Endothelial cell of umbilical vein (primary cell): ENCODE measurements at regions not wholly inside any gene's neighbourhood (a gene's known extent, or its start where the extent isn't known, plus 50 kb on each side); places are given as distances from the start of the nearest gene placed in this dataset.

Source experiments
- BruUV-seq: library from RNA; stranded (reverse); fragments of 400-500 nt; replicated peaks from 2 replicates; lab custom pipeline; 2021; lab: Mats Ljungman, UMichigan
- CTCF ChIA-PET: fragments of 300-600, 350-600 bp; sonication (Branson Sonifier 250); formaldehyde crosslinking; loops from one replicate; lab custom pipeline; 2021; ENCODE audit warnings: antibody characterized with exemption, inconsistent platforms; lab: Charles Lee
- POLR2A ChIA-PET: fragments of 300-600, 350-600 bp; sonication (Branson Sonifier 250); formaldehyde crosslinking; loops from one replicate; lab custom pipeline; 2021; ENCODE audit warnings: antibody characterized with exemption, inconsistent platforms; lab: Charles Lee
- DNase-seq: peaks from one replicate; pipeline ENCODE4 v3.0.0-alpha.2; 2011; ENCODE audit warnings: low read depth, low spot score
- FAIRE-seq: peaks from 2 replicates; lab custom pipeline; 2011; peaks lifted over from hg19 to GRCh38; lab: Jason Lieb, UNC
- H2AFZ ChIP-seq: 2 replicates; pipeline ENCODE4 v1.6.0; 2012; ENCODE audit warnings: low read depth, low read length, control low read depth, inconsistent platforms
- H3K27ac ChIP-seq: 2 replicates; pipeline ENCODE4 v1.5.1; 2011; ENCODE audit warnings: low read depth, mild to moderate bottlenecking, control low read depth, low read length, moderate library complexity; ENCODE audit not compliant: insufficient read depth
- H3K27me3 ChIP-seq, 2 experiments: 2 replicates each; pipeline versions ENCODE4 v1.6.0 to v1.6.1; 2011; ENCODE audit warnings: low read length in 2 of 2, mixed read lengths in 1 of 2; ENCODE audit not compliant: control insufficient read depth in 2 of 2, insufficient read depth in 2 of 2
- H3K36me3 ChIP-seq, 2 experiments: 2 replicates in 1 of 2; 3 replicates in 1 of 2; pipeline ENCODE4 v1.5.1; 2011; ENCODE audit warnings: low read length in 2 of 2, mild to moderate bottlenecking in 1 of 2, moderate library complexity in 1 of 2; ENCODE audit not compliant: control insufficient read depth in 2 of 2, insufficient read depth in 2 of 2; ENCODE audit errors: extremely low read depth in 1 of 2
- H3K4me1 ChIP-seq: 3 replicates; pipeline ENCODE4 v1.5.1; 2011; ENCODE audit warnings: mild to moderate bottlenecking, low read length; ENCODE audit not compliant: control insufficient read depth, insufficient read depth; ENCODE audit errors: extremely low read depth
- H3K4me2 ChIP-seq: 2 replicates; pipeline ENCODE4 v1.6.1; 2011; ENCODE audit warnings: low read length, control low read depth, mixed read lengths; ENCODE audit not compliant: insufficient read depth
- H3K4me3 ChIP-seq, 3 experiments: fragments of 200-600 bp in 1 of 3; sonication (generic), shearing (Covaris generic) in 1 of 3; replicated peaks in 1 of 3; 2 replicates each; pipeline ENCODE4 v1.5.1; 2011 to 2016; ENCODE audit warnings: control low read depth in 3 of 3, low read length in 3 of 3, mild to moderate bottlenecking in 2 of 3, inconsistent platforms in 1 of 3, low read depth in 1 of 3, moderate library complexity in 1 of 3; ENCODE audit not compliant: insufficient read depth in 1 of 3
- H3K79me2 ChIP-seq: 2 replicates; pipeline ENCODE4 v1.6.0; 2012; ENCODE audit warnings: low read length, inconsistent platforms; ENCODE audit not compliant: control insufficient read depth, insufficient read depth
- H3K9ac ChIP-seq: replicated peaks from 2 replicates; pipeline ENCODE3; 2011; ENCODE audit warnings: low read length, control low read depth; ENCODE audit not compliant: insufficient read depth; ENCODE audit errors: extremely low read depth
- H3K9me1 ChIP-seq: replicated peaks from 3 replicates; pipeline ENCODE4 v1.6.0; 2011; ENCODE audit warnings: mild to moderate bottlenecking, low read length; ENCODE audit not compliant: control insufficient read depth, insufficient read depth; ENCODE audit errors: extremely low read depth
- H3K9me3 ChIP-seq: replicated peaks from 2 replicates; pipeline ENCODE4 v1.5.1; 2012; ENCODE audit warnings: low read length, inconsistent platforms; ENCODE audit not compliant: control insufficient read depth, insufficient read depth
- H4K20me1 ChIP-seq: replicated peaks from 2 replicates; pipeline ENCODE3; 2011; ENCODE audit warnings: mild to moderate bottlenecking, low read length; ENCODE audit not compliant: control insufficient read depth, insufficient read depth; ENCODE audit errors: extremely low read depth
- CTCF ChIP-seq, 2 donors: IDR thresholded peaks; 1 replicate in 1 of 2; 2 replicates in 1 of 2; pipeline ENCODE4 v1.5.1; 2011; ENCODE audit warnings: low read length in 2 of 2, mild to moderate bottlenecking in 2 of 2, moderate library complexity in 2 of 2, control low read depth in 1 of 2, inconsistent platforms in 1 of 2, low read depth in 1 of 2; ENCODE audit not compliant: insufficient read depth in 1 of 2; ENCODE audit errors: extremely low read depth in 1 of 2
- EZH2 ChIP-seq: IDR thresholded peaks from 2 replicates; pipeline ENCODE4 v1.6.1; 2012; ENCODE audit warnings: borderline replicate concordance, low read depth, mild to moderate bottlenecking, moderate library complexity, low read length, inconsistent platforms; ENCODE audit not compliant: severe bottlenecking
- FOS ChIP-seq: IDR thresholded peaks from 2 replicates; pipeline ENCODE4 v1.6.1; 2011; ENCODE audit warnings: mild to moderate bottlenecking, low read length, moderate library complexity, borderline replicate concordance; ENCODE audit not compliant: insufficient read depth
- GATA2 ChIP-seq: IDR thresholded peaks from 2 replicates; pipeline ENCODE4 v1.7.0; 2011; ENCODE audit warnings: low read depth, mild to moderate bottlenecking, moderate library complexity, mixed read lengths, low read length; ENCODE audit not compliant: insufficient read length, insufficient read depth
- JUN ChIP-seq: IDR thresholded peaks from 2 replicates; pipeline ENCODE4 v1.6.1; 2011; ENCODE audit warnings: borderline replicate concordance, low read depth; ENCODE audit not compliant: insufficient read length, insufficient read depth
- MAX ChIP-seq: IDR thresholded peaks from 2 replicates; pipeline ENCODE4 v1.6.1; 2011; ENCODE audit not compliant: insufficient read depth, insufficient read length
- MYC ChIP-seq: IDR thresholded peaks from one replicate; pipeline ENCODE4 v1.6.1; 2011; ENCODE audit warnings: mild to moderate bottlenecking, low read depth, low read length
- POLR2A ChIP-seq: IDR thresholded peaks from 2 replicates; pipeline ENCODE4 v1.6.1; 2012; ENCODE audit warnings: low read depth, mild to moderate bottlenecking, control low read depth, low read length
- POLR2AphosphoS5 ChIP-seq: IDR thresholded peaks from 2 replicates; pipeline ENCODE4 v1.6.1; 2012; ENCODE audit warnings: low read depth, mild to moderate bottlenecking, control low read depth, low read length, moderate library complexity; ENCODE audit not compliant: insufficient read depth
- dilution Hi-C: fragments of 300-500 bp; cut with MboI; formaldehyde crosslinking; loops from one replicate; pipeline ENCODE4 v1.15.0; 2019; ENCODE audit warnings: low sequenced_read_pairs; ENCODE audit not compliant: extremely low pct_ligation_motif_present
- intact Hi-C: fragments of 100-400 bp; cut with micrococcal nuclease; formaldehyde crosslinking; loops from one replicate; pipeline ENCODE4 v1.10.0; 2022

- Histone ChIP-seq H3K27ac (no peak overlapping the region), H3K4me1 (no peaks in the 10 kb centered on the region), H3K4me2 (no peak overlapping the region), H3K4me3 (no peak overlapping the region), H4K20me1 (no peaks in the 10 kb centered on the region), H3K79me2 (no peaks in the 10 kb centered on the region), H3K9ac (no peak overlapping the region), H3K36me3 (no peaks in the 10 kb centered on the region), H3K27me3 (no peaks in the 10 kb centered on the region), H3K9me3 (no peaks in the 10 kb centered on the region), H3K9me1 (no peaks in the 10 kb centered on the region), H2AFZ (no peak overlapping the region)
- dilution Hi-C loops (no loop called here), intact Hi-C loops (no loop called here)
- FAIRE-seq (no peak), DNase-seq (no peak)
- TF ChIP-seq CTCF (IDR thresholded peaks at IDR 0.05; ENCODE audit: extremely low read depth in 1 of 2, insufficient read depth in 1 of 2, low read depth in 1 of 2, low read length in 2 of 2) (no peak), MYC (no peak), JUN (no peak), GATA2 (no peak), EZH2 (no peak), POLR2A (no peak), FOS (no peak), MAX (no peak), POLR2AphosphoS5 (no peak)
- ChIA-PET POLR2A (no interaction called here), CTCF (no interaction called here)
- BruUV-seq = no TSS peak
These were observed 622.5 kb downstream of the PTPRC start for GRCh38 chr1:199261328-199261727.
